ENCODE measurements at regions not wholly inside any gene's neighbourhood (a gene's known extent, or its start where the extent isn't known, plus 50 kb on each side); places are given as distances from the start of the nearest gene placed in this dataset.

- DNase-seq (ENCODE audit: low read depth), result no peak
- in situ Hi-C loops (cut with HindIII; ENCODE audit: low sequenced_read_pairs), result no loop called here
- no peak for TF ChIP-seq CTCF (IDR thresholded peaks at IDR 0.05; ENCODE audit: low read depth, low read length, missing control alignments)
- no peak overlapping the region for H3K4me3 ChIP-seq (ENCODE audit: low read depth, low read length)
Measured at GRCh38 chr4:66229885-66230284, 559.6 kb upstream of the EPHA5 start.

GRCh38 chr4:66225539-66225938 is 555.2 kb upstream of the EPHA5 start:
- TF ChIP-seq CTCF (IDR thresholded peaks at IDR 0.05; ENCODE audit: low read depth, low read length, missing control alignments), result no peak
- no peak overlapping the region for H3K4me3 ChIP-seq (ENCODE audit: low read depth, low read length)
- in situ Hi-C loops (cut with HindIII; ENCODE audit: low sequenced_read_pairs), result no loop called here
- no peak for DNase-seq (ENCODE audit: low read depth)

- TF ChIP-seq CTCF (IDR thresholded peaks at IDR 0.05; ENCODE audit: low read depth, low read length, missing control alignments), result no peak
- H3K4me3 ChIP-seq (ENCODE audit: low read depth, low read length), result no peak overlapping the region
- in situ Hi-C loops (cut with HindIII; ENCODE audit: low sequenced_read_pairs), result no loop called here
- DNase-seq (ENCODE audit: low read depth), result no peak
Measured at GRCh38 chr4:66223068-66223703, 552.9 kb upstream of the EPHA5 start.

- in situ Hi-C loops (cut with HindIII; ENCODE audit: low sequenced_read_pairs), result no loop called here
- no peak for DNase-seq (ENCODE audit: low read depth)
- TF ChIP-seq CTCF (IDR thresholded peaks at IDR 0.05; ENCODE audit: low read depth, low read length, missing control alignments), result no peak
Measured at GRCh38 chr4:66219401-66219800, 549.1 kb upstream of the EPHA5 start.

GRCh38 chr4:66216252-66216651 is 546.0 kb upstream of the EPHA5 start:
- in situ Hi-C loops (cut with HindIII; ENCODE audit: low sequenced_read_pairs), result no loop called here
- H3K4me3 ChIP-seq (ENCODE audit: low read depth, low read length), result no peak overlapping the region
- TF ChIP-seq CTCF (IDR thresholded peaks at IDR 0.05; ENCODE audit: low read depth, low read length, missing control alignments), result no peak
- DNase-seq (ENCODE audit: low read depth), result no peak

More at GRCh38 chr4:66219401-66219800, 549.1 kb upstream of the EPHA5 start:
- H3K4me3 ChIP-seq (ENCODE audit: low read depth, low read length), result no peak overlapping the region

GRCh38 chr4:66212489-66212888 is 542.2 kb upstream of the EPHA5 start:
- DNase-seq (ENCODE audit: low read depth), result no peak
- H3K4me3 ChIP-seq (ENCODE audit: low read depth, low read length), result no peak overlapping the region
- no peak for TF ChIP-seq CTCF (IDR thresholded peaks at IDR 0.05; ENCODE audit: low read depth, low read length, missing control alignments)
- in situ Hi-C loops (cut with HindIII; ENCODE audit: low sequenced_read_pairs), result no loop called here

Measured in astrocyte of the cerebellum (primary cell).